Upper lobe of right lung (tissue), 1 donor: ENCODE measurements at regions not wholly inside any gene's neighbourhood (a gene's known extent, or its start where the extent isn't known, plus 50 kb on each side); places are given as distances from the start of the nearest gene placed in this dataset.

Source experiments
- ATAC-seq: fragments of 200-7000 bp; cut with Tn5 transposase; one replicate; pipeline ENCODE4 v1.9.1; 2020; ENCODE audit warnings: mild to moderate bottlenecking, moderate library complexity
- DNase-seq: peaks from one replicate; pipeline ENCODE4 v3.0.0-alpha.2; 2020
- H3K27ac ChIP-seq: fragments of 200-600 bp; one replicate; pipeline ENCODE4 v1.8.0; 2022
- H3K27me3 ChIP-seq: fragments of 200-600 bp; one replicate; pipeline ENCODE4 v1.8.0; 2022; ENCODE audit warnings: mild to moderate bottlenecking
- H3K36me3 ChIP-seq: fragments of 200-600 bp; one replicate; pipeline ENCODE4 v1.8.0; 2022
- H3K4me1 ChIP-seq: fragments of 200-600 bp; one replicate; pipeline ENCODE4 v1.8.0; 2022
- H3K4me3 ChIP-seq: fragments of 200-600 bp; one replicate; pipeline ENCODE4 v1.8.0; 2022; ENCODE audit warnings: mild to moderate bottlenecking
- H3K9me3 ChIP-seq: fragments of 200-600 bp; one replicate; pipeline ENCODE4 v1.8.0; 2022
- intact Hi-C: fragments of 100-400 bp; cut with DNase I; formaldehyde crosslinking; loops from one replicate; pipeline ENCODE4 v1.11.0; 2022
- TF ChIP-seq, protein P1 (sequence below): fragments of 200-600 bp; IDR thresholded peaks from one replicate; pipeline ENCODE4 v1.8.0; 2022; ENCODE audit warnings: antibody characterized with exemption
- donor health status: DM: no; HTN: yes; CAD: no; lungs with severe emphysema.

DNA sequence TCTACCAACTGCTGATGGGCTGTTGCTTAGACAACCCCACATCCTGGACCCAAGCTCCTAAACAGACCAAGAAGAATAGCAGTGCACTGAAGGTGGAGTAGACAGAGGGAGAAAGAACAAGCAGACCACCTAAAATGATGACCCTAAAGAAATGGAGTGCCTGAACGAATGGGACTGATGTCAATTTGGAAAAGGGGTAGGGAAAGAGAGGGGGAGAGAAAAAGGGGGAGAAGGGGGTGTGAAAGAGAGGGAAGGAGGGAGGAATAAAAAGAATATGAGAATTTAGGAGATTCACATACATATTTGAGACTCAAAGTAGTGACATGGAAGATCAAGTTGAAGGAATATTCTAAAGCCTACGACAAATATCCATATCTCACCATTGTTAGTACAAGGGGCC is 144.4 kb upstream of the DUSP10 start:
- no peak overlapping the region for H3K4me3 ChIP-seq
- no peak overlapping the region for H3K27ac ChIP-seq
- DNase-seq (no peak), ATAC-seq (no peak)
- no peaks in the 10 kb centered on the region for H3K4me1 ChIP-seq
- TF ChIP-seq, protein P1, sequence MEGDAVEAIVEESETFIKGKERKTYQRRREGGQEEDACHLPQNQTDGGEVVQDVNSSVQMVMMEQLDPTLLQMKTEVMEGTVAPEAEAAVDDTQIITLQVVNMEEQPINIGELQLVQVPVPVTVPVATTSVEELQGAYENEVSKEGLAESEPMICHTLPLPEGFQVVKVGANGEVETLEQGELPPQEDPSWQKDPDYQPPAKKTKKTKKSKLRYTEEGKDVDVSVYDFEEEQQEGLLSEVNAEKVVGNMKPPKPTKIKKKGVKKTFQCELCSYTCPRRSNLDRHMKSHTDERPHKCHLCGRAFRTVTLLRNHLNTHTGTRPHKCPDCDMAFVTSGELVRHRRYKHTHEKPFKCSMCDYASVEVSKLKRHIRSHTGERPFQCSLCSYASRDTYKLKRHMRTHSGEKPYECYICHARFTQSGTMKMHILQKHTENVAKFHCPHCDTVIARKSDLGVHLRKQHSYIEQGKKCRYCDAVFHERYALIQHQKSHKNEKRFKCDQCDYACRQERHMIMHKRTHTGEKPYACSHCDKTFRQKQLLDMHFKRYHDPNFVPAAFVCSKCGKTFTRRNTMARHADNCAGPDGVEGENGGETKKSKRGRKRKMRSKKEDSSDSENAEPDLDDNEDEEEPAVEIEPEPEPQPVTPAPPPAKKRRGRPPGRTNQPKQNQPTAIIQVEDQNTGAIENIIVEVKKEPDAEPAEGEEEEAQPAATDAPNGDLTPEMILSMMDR = no peak
- intact Hi-C loops = no loop called here
- H3K27me3 ChIP-seq = no peaks in the 10 kb centered on the region
- H3K9me3 ChIP-seq = no peaks in the 10 kb centered on the region
- no peaks in the 10 kb centered on the region for H3K36me3 ChIP-seq

DNA sequence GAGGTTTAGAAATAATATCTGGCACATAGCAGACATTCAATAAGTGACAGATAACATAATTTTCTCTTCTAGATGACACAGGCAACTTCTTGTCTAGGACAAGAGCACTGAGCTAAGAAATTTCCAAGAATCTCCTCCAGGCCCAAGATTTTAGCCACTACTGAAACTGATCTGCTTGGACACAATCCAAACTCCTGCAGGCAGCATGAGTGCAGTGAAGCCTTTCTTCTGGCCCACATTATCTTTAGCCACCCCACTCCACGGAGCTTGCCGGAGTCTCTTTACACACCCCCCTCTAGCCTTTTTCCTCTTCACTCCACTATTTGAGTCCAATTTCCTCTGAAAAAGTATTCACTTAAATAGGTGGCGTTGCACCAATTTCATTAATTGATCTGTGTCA is 142.9 kb upstream of the DUSP10 start:
- intact Hi-C loops = no loop called here
- Histone ChIP-seq H3K4me1 (no peaks in the 10 kb centered on the region), H3K4me3 (no peak overlapping the region), H3K9me3 (no peaks in the 10 kb centered on the region), H3K27me3 (no peaks in the 10 kb centered on the region), H3K27ac (no peak overlapping the region), H3K36me3 (no peaks in the 10 kb centered on the region)
- ATAC-seq = no peak
- DNase-seq = no peak
- TF ChIP-seq, protein P1 = no peak

DNA sequence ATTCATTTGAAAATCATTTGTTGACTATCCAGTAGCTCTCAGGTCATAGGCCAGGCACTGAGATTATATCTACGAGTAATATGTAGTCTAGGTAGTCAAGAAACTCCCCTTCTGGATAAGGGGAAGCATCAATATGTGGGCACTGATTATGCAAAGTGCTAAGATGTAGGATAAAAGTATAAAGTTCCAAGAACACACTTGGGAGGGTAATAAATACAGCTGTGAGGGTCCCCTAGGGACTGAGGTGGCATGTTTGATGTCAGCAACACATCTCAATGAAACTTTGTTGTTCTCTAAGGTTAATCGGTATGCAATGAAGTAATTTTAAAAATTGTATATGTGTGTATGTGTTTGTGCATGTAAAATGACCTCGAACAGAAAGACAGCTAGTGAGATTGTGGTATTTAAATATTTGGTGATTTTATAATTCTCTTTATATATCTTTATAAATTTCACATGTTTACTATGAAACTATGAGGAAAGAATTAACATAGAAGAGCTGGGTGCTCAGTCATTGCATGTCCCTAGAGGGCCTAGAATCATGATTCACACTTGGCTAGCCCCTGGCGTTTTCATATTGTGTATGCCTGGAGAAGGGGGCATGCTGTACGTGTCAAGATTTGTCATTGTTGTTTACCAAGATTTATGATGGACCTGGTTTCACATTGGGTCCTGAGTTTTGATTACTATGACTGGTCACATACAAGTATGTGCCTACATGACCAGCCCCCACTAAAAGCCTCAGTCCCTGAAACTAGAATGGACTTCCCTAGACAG is 140.1 kb upstream of the DUSP10 start:
- intact Hi-C loops = no loop called here
- TF ChIP-seq, protein P1 = no peak
- Histone ChIP-seq H3K27ac (no peak overlapping the region), H3K4me3 (no peak overlapping the region), H3K4me1 (peaks cover 3% of the 10 kb centered on the region), H3K27me3 (no peaks in the 10 kb centered on the region), H3K9me3 (no peaks in the 10 kb centered on the region), H3K36me3 (no peaks in the 10 kb centered on the region)
- ATAC-seq (no peak), DNase-seq (no peak)

DNA sequence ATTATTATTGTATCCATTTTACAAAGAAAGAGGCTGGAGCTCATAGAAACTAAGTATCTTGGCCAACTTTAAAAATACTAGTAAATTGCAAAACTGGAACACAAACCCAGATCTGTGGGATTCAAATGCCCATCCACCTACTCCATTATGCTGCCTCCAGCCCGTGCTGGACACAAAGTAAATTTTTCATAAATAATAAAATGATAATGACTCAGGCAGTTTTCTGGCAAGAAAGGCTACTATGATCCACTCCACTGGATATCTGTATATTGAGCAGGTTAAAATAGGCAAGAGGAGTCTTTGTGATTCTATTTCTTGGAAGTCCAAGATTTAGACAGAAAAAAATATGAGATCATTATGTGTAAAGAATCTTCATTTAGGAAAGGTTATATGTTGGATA is 138.3 kb upstream of the DUSP10 start:
- H3K4me3 ChIP-seq = no peak overlapping the region
- ATAC-seq (no peak), DNase-seq (no peak)
- intact Hi-C loops = no loop called here
- no peaks in the 10 kb centered on the region for H3K36me3 ChIP-seq
- H3K9me3 ChIP-seq = no peaks in the 10 kb centered on the region
- H3K4me1 ChIP-seq = peaks cover 3% of the 10 kb centered on the region
- no peak overlapping the region for H3K27ac ChIP-seq
- TF ChIP-seq, protein P1 = no peak
- H3K27me3 ChIP-seq = no peaks in the 10 kb centered on the region

DNA sequence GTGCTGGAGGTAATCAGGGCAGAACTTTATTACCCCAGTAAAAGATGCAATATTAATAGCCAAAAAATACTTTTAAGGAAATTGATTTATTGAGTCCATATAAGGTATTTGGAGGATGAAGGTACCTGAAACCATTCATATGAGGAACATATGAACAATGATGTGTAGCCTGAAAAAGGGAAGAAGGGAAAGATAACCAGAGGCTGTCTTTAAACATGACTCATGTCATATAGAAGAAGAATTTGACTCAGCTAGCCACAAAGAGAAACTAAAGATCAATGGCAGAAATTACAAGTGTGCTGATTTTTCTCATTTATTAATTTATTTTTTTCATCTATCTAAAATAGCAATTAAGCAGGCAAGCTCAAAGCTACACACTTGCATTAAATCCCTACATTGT is 136.2 kb upstream of the DUSP10 start:
- H3K27me3 ChIP-seq = no peaks in the 10 kb centered on the region
- intact Hi-C loops = no loop called here
- no peak overlapping the region for H3K4me3 ChIP-seq
- TF ChIP-seq, protein P1 = no peak
- no peaks in the 10 kb centered on the region for H3K9me3 ChIP-seq
- no peak overlapping the region for H3K27ac ChIP-seq
- ATAC-seq (no peak), DNase-seq (no peak)
- peaks cover 3% of the 10 kb centered on the region for H3K4me1 ChIP-seq
- no peaks in the 10 kb centered on the region for H3K36me3 ChIP-seq

DNA sequence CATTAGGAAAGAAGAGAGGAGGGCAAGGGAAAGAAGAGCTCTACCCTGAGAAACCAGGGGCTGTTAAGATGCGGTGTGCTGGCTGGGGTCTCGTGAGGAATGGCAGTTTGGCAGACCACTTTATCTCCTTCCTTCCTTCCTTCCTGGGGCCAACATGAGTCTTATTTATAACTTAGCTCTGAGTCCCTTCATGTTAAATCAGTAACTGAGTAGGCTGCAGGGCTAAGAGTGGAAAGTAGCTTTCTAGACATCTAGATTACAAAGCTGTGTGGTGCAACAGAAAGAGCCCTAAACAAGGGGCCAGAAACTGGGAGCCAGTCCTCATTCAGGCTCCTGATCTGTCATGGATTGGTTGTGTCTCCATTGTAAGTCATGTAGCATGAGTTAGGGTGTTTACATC is 135.4 kb upstream of the DUSP10 start:
- intact Hi-C loops = no loop called here
- no peak overlapping the region for H3K4me3 ChIP-seq

More for the DNA sequence above, 135.4 kb upstream of the DUSP10 start:
- Histone ChIP-seq H3K27me3 (no peaks in the 10 kb centered on the region), H3K9me3 (no peaks in the 10 kb centered on the region), H3K36me3 (no peaks in the 10 kb centered on the region), H3K4me1 (peaks cover 3% of the 10 kb centered on the region), H3K27ac (no peak overlapping the region)
- TF ChIP-seq, protein P1 = no peak
- ATAC-seq (no peak), DNase-seq (no peak)
